ENCODE measurements at regions not wholly inside any gene's neighbourhood (a gene's known extent, or its start where the extent isn't known, plus 50 kb on each side); places are given as distances from the start of the nearest gene placed in this dataset.
A peak's percentile ranks its signal among the peaks of the same experiment; 100 is the strongest.

DNA sequence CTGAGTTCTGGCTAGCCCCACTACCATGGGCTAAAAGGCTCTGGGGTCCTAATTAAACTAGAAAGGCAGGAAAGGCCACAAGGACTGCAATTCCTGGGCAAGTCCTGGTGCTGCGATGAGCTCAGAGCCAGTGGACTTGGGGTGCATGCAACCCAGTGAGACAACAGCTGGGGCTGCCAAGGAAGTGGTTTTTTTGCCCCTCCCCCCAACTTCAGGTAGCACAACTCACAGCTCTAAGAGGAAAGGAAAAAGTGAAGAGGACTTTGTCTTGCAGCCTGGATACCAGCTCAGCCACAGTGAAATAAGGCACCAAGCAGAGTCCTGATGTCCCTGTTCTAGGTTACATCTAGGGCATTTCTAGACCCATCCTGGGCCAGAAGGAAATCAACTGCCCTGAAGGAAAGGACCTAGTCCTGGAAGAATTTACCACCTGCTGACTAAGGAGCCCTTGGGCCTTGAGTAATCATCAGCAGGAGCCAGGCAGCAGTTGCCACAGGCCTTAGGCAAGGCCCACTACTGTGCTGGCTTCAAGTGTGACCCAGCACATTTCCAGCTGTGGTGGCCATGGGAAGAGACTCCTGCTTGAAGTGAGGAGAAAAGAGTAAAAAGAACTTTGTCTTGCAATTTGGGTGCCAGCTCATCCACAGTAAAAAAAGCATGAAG lies 358.4 kb downstream of the BTBD3 start:
- no peak overlapping the region for H3K4me3 ChIP-seq (ENCODE audit: low read depth in 1 of 2, low read length in 2 of 2)
- TF ChIP-seq, protein P1, sequence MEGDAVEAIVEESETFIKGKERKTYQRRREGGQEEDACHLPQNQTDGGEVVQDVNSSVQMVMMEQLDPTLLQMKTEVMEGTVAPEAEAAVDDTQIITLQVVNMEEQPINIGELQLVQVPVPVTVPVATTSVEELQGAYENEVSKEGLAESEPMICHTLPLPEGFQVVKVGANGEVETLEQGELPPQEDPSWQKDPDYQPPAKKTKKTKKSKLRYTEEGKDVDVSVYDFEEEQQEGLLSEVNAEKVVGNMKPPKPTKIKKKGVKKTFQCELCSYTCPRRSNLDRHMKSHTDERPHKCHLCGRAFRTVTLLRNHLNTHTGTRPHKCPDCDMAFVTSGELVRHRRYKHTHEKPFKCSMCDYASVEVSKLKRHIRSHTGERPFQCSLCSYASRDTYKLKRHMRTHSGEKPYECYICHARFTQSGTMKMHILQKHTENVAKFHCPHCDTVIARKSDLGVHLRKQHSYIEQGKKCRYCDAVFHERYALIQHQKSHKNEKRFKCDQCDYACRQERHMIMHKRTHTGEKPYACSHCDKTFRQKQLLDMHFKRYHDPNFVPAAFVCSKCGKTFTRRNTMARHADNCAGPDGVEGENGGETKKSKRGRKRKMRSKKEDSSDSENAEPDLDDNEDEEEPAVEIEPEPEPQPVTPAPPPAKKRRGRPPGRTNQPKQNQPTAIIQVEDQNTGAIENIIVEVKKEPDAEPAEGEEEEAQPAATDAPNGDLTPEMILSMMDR (IDR thresholded peaks at IDR 0.05; ENCODE audit: borderline replicate concordance, extremely low read depth, low read length, poor library complexity, severe bottlenecking) = no peak
- no peak for TF ChIP-seq EZH2 (IDR thresholded peaks at IDR 0.05; ENCODE audit: borderline replicate concordance, low read depth, low read length, severe bottlenecking)
- H3K4me1 ChIP-seq (ENCODE audit: insufficient read depth, low read length) = no peaks in the 10 kb centered on the region
- no peak overlapping the region for H3K27ac ChIP-seq (ENCODE audit: low read length)
- no peak overlapping the region for H3K9ac ChIP-seq (ENCODE audit: low read depth, low read length)
- H2AFZ ChIP-seq (ENCODE audit: low read depth, low read length) = no peak overlapping the region
- no peak overlapping the region for H3K4me2 ChIP-seq (ENCODE audit: insufficient read depth, low read length)
- no peaks in the 10 kb centered on the region for H4K20me1 ChIP-seq (ENCODE audit: insufficient read depth, low read length)
- H3K9me3 ChIP-seq (ENCODE audit: insufficient read depth, low read length, severe bottlenecking) = no peaks in the 10 kb centered on the region
- DNase-seq (peak; percentile 20), ATAC-seq (ENCODE audit: insufficient read depth, low read depth) (peak; percentile 49; the same call in 1 of the 3 replicates)
- H3K36me3 ChIP-seq (ENCODE audit: insufficient read depth, low read length) = no peaks in the 10 kb centered on the region
- H3K27me3 ChIP-seq (ENCODE audit: insufficient read depth, low read length, poor library complexity) = no peaks in the 10 kb centered on the region
- no peaks in the 10 kb centered on the region for H3K79me2 ChIP-seq (ENCODE audit: insufficient read depth, low read length)

GRCh38 chr20:12287575-12287974 lies 369.9 kb downstream of the BTBD3 start:
- Histone ChIP-seq H3K9ac (ENCODE audit: low read depth, low read length) (no peak overlapping the region), H3K4me2 (ENCODE audit: insufficient read depth, low read length) (no peak overlapping the region), H3K4me3 (ENCODE audit: low read depth in 1 of 2, low read length in 2 of 2) (no peak overlapping the region), H3K9me3 (ENCODE audit: insufficient read depth, low read length, severe bottlenecking) (no peaks in the 10 kb centered on the region), H4K20me1 (ENCODE audit: insufficient read depth, low read length) (no peaks in the 10 kb centered on the region), H3K27me3 (ENCODE audit: insufficient read depth, low read length, poor library complexity) (no peaks in the 10 kb centered on the region), H3K27ac (ENCODE audit: low read length) (no peak overlapping the region), H3K79me2 (ENCODE audit: insufficient read depth, low read length) (no peaks in the 10 kb centered on the region), H3K4me1 (ENCODE audit: insufficient read depth, low read length) (no peaks in the 10 kb centered on the region), H2AFZ (ENCODE audit: low read depth, low read length) (no peak overlapping the region), H3K36me3 (ENCODE audit: insufficient read depth, low read length) (no peaks in the 10 kb centered on the region)
- no peak for TF ChIP-seq EZH2 (IDR thresholded peaks at IDR 0.05; ENCODE audit: borderline replicate concordance, low read depth, low read length, severe bottlenecking)
- TF ChIP-seq, protein P1 (IDR thresholded peaks at IDR 0.05; ENCODE audit: borderline replicate concordance, extremely low read depth, low read length, poor library complexity, severe bottlenecking) = no peak
- ATAC-seq (ENCODE audit: insufficient read depth, low read depth) (no peak), DNase-seq (no peak)

GRCh38 chr20:12289465-12289864 lies 371.8 kb downstream of the BTBD3 start:
- Histone ChIP-seq H3K9me3 (ENCODE audit: insufficient read depth, low read length, severe bottlenecking) (no peaks in the 10 kb centered on the region), H3K36me3 (ENCODE audit: insufficient read depth, low read length) (no peaks in the 10 kb centered on the region), H3K79me2 (ENCODE audit: insufficient read depth, low read length) (no peaks in the 10 kb centered on the region), H3K4me1 (ENCODE audit: insufficient read depth, low read length) (no peaks in the 10 kb centered on the region), H3K9ac (ENCODE audit: low read depth, low read length) (no peak overlapping the region), H4K20me1 (ENCODE audit: insufficient read depth, low read length) (no peaks in the 10 kb centered on the region), H3K4me3 (ENCODE audit: low read depth in 1 of 2, low read length in 2 of 2) (no peak overlapping the region), H3K4me2 (ENCODE audit: insufficient read depth, low read length) (no peak overlapping the region), H2AFZ (ENCODE audit: low read depth, low read length) (no peak overlapping the region), H3K27me3 (ENCODE audit: insufficient read depth, low read length, poor library complexity) (no peaks in the 10 kb centered on the region), H3K27ac (ENCODE audit: low read length) (no peak overlapping the region)
- TF ChIP-seq EZH2 (IDR thresholded peaks at IDR 0.05; ENCODE audit: borderline replicate concordance, low read depth, low read length, severe bottlenecking) = no peak
- TF ChIP-seq, protein P1 (IDR thresholded peaks at IDR 0.05; ENCODE audit: borderline replicate concordance, extremely low read depth, low read length, poor library complexity, severe bottlenecking) = no peak
- ATAC-seq (ENCODE audit: insufficient read depth, low read depth) (no peak), DNase-seq (no peak)
